ENCODE measurements at regions not wholly inside any gene's neighbourhood (a gene's known extent, or its start where the extent isn't known, plus 50 kb on each side); places are given as distances from the start of the nearest gene placed in this dataset.
"Not testable (repeated sequence)": the region's sequence is repeated elsewhere in the genome, so short reads cannot be mapped to it uniquely, and the experiment has no call there.

- TF ChIP-seq ZFP91 (CRISPR knock-in tag; IDR thresholded peaks at IDR 0.05; ENCODE audit: borderline replicate concordance) (0 out of 2 replicates have a peak, but pooled peaks have one; percentile 21), HNF4G (IDR thresholded peaks at IDR 0.05; ENCODE audit: borderline replicate concordance, low read depth, low read length) (0 out of 2 replicates have a peak, but pooled peaks have one; percentile 12), ZNF687 (CRISPR knock-in tag; IDR thresholded peaks at IDR 0.05) (0 out of 2 replicates have a peak, but pooled peaks have one; percentile 11), ZFP82 (CRISPR knock-in tag; IDR thresholded peaks at IDR 0.05; ENCODE audit: borderline replicate concordance) (0 out of 2 replicates have a peak, but pooled peaks have one; percentile 9), SOX5 (CRISPR knock-in tag; IDR thresholded peaks at IDR 0.05; ENCODE audit: borderline replicate concordance) (0 out of 2 replicates have a peak, but pooled peaks have one; percentile 8), ADNP (CRISPR knock-in tag; IDR thresholded peaks at IDR 0.05) (peak; percentile 4; the same call in 1 of the 2 replicates), CC2D1A (CRISPR knock-in tag; IDR thresholded peaks at IDR 0.05) (0 out of 2 replicates have a peak, but pooled peaks have one; percentile 18), EP300 (IDR thresholded peaks at IDR 0.05; ENCODE audit: low read depth in 2 of 2, low read length in 2 of 2) (peak in 1 of 2 experiments; percentile 45; a peak in 1 of 4 replicates), ZNF501 (CRISPR knock-in tag; IDR thresholded peaks at IDR 0.05) (0 out of 2 replicates have a peak, but pooled peaks have one; percentile 19), STAT6 (CRISPR knock-in tag; IDR thresholded peaks at IDR 0.05; ENCODE audit: borderline replicate concordance) (0 out of 2 replicates have a peak, but pooled peaks have one; percentile 13)
- TF ChIP-seq HNF4G (CRISPR knock-in tag; IDR thresholded peaks at IDR 0.05; ENCODE audit: borderline replicate concordance, low read depth); EP300 (CRISPR knock-in tag; IDR thresholded peaks at IDR 0.05; ENCODE audit: borderline replicate concordance): not testable (repeated sequence)
These were observed 198.4 kb upstream of the AHR start (continued) for GRCh38 chr7:17099974-17100509.

All from HepG2 (cell line).